ENCODE measurements at regions not wholly inside any gene's neighbourhood (a gene's known extent, or its start where the extent isn't known, plus 50 kb on each side); places are given as distances from the start of the nearest gene placed in this dataset.

DNA sequence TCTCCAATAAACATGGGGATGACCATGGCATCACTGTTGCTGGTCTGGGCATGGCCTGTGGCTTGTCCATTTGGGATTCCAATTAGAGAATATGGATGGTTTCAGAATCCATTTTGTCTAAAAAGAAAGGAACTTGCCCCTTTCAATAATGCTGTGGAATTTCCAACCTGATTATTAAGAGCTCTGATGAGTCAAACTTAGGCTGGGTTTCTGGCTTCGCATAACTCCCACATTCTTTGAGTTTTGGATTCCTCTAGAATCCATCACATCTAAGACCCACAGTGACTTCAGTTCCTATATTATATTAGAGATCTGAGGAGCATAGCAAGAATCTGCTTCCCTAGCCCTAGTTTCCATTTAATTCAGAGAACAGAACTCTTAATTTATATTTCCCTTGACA, 531.5 kb downstream of the TNS1 start:
- no peak overlapping the region for H3K4me2 ChIP-seq (ENCODE audit: low read depth, low read length)
- H3K27ac ChIP-seq (ENCODE audit: extremely low read length, insufficient read depth, low read length): no peak overlapping the region
- intact Hi-C loops (cut with micrococcal nuclease; ENCODE audit: unreplicated experiment): no loop called here
- H3K4me1 ChIP-seq (ENCODE audit: insufficient read depth, low read length): no peaks in the 10 kb centered on the region
- 89% methylated on average over 1 of the region's 1 CpG for WGBS (ENCODE audit: low lambda C conversion rate)
- no peak overlapping the region for H2AFZ ChIP-seq (ENCODE audit: low read length)
- no peaks in the 10 kb centered on the region for H3K9me3 ChIP-seq (ENCODE audit: low read length)
- BruUV-seq (replicated peaks): no TSS peak
- H3K36me3 ChIP-seq (replicated peaks in 1 of 2; ENCODE audit: control insufficient read depth in 1 of 2, insufficient read depth in 2 of 2, low read length in 2 of 2): no peaks in the 10 kb centered on the region
- H3K4me3 ChIP-seq (replicated peaks in 1 of 3; ENCODE audit: insufficient read depth in 1 of 3, low read depth in 2 of 3, low read length in 3 of 3): no peak overlapping the region
- no peak for ATAC-seq
- POLR2A ChIA-PET: no interaction called here
- H3K79me2 ChIP-seq (ENCODE audit: insufficient read depth, low read length): no peaks in the 10 kb centered on the region
- TF ChIP-seq ZNF883 (CRISPR knock-in tag; IDR thresholded peaks at IDR 0.05; ENCODE audit: not compliant biosample characterization) (no peak), ARNTL (CRISPR knock-in tag; IDR thresholded peaks at IDR 0.05) (no peak), MXI1 (IDR thresholded peaks at IDR 0.05; ENCODE audit: borderline replicate concordance, low read depth, low read length) (no peak), ISL2 (CRISPR knock-in tag; IDR thresholded peaks at IDR 0.05) (no peak), SNAI1 (CRISPR knock-in tag; IDR thresholded peaks at IDR 0.05; ENCODE audit: borderline replicate concordance) (no peak), SATB2 (CRISPR knock-in tag; IDR thresholded peaks at IDR 0.05) (no peak), ZNF564 (CRISPR knock-in tag; IDR thresholded peaks at IDR 0.05) (no peak), SIX4 (CRISPR knock-in tag; IDR thresholded peaks at IDR 0.05) (no peak)
- TF ChIP-seq, protein P1, sequence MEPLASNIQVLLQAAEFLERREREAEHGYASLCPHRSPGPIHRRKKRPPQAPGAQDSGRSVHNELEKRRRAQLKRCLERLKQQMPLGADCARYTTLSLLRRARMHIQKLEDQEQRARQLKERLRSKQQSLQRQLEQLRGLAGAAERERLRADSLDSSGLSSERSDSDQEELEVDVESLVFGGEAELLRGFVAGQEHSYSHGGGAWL (CRISPR knock-in tag; IDR thresholded peaks at IDR 0.05): no peak
- TF ChIP-seq, protein P2, sequence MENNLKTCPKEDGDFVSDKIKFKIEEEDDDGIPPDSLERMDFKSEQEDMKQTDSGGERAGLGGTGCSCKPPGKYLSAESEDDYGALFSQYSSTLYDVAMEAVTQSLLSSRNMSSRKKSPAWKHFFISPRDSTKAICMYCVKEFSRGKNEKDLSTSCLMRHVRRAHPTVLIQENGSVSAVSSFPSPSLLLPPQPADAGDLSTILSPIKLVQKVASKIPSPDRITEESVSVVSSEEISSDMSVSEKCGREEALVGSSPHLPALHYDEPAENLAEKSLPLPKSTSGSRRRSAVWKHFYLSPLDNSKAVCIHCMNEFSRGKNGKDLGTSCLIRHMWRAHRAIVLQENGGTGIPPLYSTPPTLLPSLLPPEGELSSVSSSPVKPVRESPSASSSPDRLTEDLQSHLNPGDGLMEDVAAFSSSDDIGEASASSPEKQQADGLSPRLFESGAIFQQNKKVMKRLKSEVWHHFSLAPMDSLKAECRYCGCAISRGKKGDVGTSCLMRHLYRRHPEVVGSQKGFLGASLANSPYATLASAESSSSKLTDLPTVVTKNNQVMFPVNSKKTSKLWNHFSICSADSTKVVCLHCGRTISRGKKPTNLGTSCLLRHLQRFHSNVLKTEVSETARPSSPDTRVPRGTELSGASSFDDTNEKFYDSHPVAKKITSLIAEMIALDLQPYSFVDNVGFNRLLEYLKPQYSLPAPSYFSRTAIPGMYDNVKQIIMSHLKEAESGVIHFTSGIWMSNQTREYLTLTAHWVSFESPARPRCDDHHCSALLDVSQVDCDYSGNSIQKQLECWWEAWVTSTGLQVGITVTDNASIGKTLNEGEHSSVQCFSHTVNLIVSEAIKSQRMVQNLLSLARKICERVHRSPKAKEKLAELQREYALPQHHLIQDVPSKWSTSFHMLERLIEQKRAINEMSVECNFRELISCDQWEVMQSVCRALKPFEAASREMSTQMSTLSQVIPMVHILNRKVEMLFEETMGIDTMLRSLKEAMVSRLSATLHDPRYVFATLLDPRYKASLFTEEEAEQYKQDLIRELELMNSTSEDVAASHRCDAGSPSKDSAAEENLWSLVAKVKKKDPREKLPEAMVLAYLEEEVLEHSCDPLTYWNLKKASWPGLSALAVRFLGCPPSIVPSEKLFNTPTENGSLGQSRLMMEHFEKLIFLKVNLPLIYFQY (CRISPR knock-in tag; IDR thresholded peaks at IDR 0.05; ENCODE audit: borderline replicate concordance): no peak
- TF ChIP-seq, protein P3, sequence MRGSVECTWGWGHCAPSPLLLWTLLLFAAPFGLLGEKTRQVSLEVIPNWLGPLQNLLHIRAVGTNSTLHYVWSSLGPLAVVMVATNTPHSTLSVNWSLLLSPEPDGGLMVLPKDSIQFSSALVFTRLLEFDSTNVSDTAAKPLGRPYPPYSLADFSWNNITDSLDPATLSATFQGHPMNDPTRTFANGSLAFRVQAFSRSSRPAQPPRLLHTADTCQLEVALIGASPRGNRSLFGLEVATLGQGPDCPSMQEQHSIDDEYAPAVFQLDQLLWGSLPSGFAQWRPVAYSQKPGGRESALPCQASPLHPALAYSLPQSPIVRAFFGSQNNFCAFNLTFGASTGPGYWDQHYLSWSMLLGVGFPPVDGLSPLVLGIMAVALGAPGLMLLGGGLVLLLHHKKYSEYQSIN (CRISPR knock-in tag; IDR thresholded peaks at IDR 0.05; ENCODE audit: borderline replicate concordance): no peak
- TF ChIP-seq, protein P4, sequence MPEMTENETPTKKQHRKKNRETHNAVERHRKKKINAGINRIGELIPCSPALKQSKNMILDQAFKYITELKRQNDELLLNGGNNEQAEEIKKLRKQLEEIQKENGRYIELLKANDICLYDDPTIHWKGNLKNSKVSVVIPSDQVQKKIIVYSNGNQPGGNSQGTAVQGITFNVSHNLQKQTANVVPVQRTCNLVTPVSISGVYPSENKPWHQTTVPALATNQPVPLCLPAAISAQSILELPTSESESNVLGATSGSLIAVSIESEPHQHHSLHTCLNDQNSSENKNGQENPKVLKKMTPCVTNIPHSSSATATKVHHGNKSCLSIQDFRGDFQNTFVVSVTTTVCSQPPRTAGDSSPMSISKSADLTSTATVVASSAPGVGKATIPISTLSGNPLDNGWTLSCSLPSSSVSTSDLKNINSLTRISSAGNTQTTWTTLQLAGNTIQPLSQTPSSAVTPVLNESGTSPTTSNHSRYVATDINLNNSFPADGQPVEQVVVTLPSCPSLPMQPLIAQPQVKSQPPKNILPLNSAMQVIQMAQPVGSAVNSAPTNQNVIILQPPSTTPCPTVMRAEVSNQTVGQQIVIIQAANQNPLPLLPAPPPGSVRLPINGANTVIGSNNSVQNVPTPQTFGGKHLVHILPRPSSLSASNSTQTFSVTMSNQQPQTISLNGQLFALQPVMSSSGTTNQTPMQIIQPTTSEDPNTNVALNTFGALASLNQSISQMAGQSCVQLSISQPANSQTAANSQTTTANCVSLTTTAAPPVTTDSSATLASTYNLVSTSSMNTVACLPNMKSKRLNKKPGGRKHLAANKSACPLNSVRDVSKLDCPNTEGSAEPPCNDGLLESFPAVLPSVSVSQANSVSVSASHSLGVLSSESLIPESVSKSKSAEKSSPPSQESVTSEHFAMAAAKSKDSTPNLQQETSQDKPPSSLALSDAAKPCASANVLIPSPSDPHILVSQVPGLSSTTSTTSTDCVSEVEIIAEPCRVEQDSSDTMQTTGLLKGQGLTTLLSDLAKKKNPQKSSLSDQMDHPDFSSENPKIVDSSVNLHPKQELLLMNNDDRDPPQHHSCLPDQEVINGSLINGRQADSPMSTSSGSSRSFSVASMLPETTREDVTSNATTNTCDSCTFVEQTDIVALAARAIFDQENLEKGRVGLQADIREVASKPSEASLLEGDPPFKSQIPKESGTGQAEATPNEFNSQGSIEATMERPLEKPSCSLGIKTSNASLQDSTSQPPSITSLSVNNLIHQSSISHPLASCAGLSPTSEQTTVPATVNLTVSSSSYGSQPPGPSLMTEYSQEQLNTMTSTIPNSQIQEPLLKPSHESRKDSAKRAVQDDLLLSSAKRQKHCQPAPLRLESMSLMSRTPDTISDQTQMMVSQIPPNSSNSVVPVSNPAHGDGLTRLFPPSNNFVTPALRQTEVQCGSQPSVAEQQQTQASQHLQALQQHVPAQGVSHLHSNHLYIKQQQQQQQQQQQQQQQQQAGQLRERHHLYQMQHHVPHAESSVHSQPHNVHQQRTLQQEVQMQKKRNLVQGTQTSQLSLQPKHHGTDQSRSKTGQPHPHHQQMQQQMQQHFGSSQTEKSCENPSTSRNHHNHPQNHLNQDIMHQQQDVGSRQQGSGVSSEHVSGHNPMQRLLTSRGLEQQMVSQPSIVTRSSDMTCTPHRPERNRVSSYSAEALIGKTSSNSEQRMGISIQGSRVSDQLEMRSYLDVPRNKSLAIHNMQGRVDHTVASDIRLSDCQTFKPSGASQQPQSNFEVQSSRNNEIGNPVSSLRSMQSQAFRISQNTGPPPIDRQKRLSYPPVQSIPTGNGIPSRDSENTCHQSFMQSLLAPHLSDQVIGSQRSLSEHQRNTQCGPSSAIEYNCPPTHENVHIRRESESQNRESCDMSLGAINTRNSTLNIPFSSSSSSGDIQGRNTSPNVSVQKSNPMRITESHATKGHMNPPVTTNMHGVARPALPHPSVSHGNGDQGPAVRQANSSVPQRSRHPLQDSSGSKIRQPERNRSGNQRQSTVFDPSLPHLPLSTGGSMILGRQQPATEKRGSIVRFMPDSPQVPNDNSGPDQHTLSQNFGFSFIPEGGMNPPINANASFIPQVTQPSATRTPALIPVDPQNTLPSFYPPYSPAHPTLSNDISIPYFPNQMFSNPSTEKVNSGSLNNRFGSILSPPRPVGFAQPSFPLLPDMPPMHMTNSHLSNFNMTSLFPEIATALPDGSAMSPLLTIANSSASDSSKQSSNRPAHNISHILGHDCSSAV (CRISPR knock-in tag; IDR thresholded peaks at IDR 0.05; ENCODE audit: borderline replicate concordance): no peak
- H3K9ac ChIP-seq (ENCODE audit: insufficient read depth, low read depth, low read length): no peak overlapping the region
- DNase-seq (ENCODE audit: low spot score): no peak
- no peaks in the 10 kb centered on the region for H4K20me1 ChIP-seq (ENCODE audit: insufficient read depth, low read length)
- no peaks in the 10 kb centered on the region for H3K27me3 ChIP-seq (ENCODE audit: control insufficient read depth in 1 of 2, insufficient read depth in 2 of 2, low read length in 2 of 2)
- in situ Hi-C loops (cut with HindIII; ENCODE audit: extremely low pct_ligation_motif_present, low pct_unique_long_range_greater_than_20kb): no loop called here
- no peak for FAIRE-seq
- CTCF ChIA-PET (ENCODE audit: low intra/inter-chr PET ratio, low total read pairs): no interaction called here
